ENCODE measurements at regions not wholly inside any gene's neighbourhood (a gene's known extent, or its start where the extent isn't known, plus 50 kb on each side); places are given as distances from the start of the nearest gene placed in this dataset.

DNA sequence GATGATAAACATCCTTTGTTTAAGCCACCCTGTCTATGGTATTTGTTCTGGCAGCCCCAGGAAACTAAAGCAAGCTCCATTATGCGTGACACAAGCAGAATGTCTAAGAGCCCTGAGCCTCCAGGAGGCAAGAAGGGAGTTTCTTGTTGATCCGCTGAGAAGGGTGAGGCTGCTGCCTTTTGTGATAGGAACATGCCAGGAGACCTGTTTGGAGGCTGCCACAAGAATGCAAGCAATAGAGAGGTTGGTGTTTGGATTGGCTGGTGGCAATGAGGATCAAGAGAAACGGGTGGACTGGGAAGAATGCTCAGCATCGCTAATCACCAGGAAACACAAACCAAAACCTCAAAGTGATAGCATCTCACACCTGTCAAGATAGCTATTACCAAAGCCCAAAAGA, 104.8 kb downstream of the ASB7 start:
- TF ChIP-seq TAF1 (IDR thresholded peaks at IDR 0.05; ENCODE audit: borderline replicate concordance, insufficient read depth, low read length) (no peak), POLR2AphosphoS5 (IDR thresholded peaks at IDR 0.05; ENCODE audit: low read depth, low read length) (no peak), REST (IDR thresholded peaks at IDR 0.05; ENCODE audit: insufficient read depth in 1 of 2, low read depth in 2 of 2, low read length in 2 of 2) (no peak)
